IMR-90 (cell line): ENCODE measurements at regions not wholly inside any gene's neighbourhood (a gene's known extent, or its start where the extent isn't known, plus 50 kb on each side); places are given as distances from the start of the nearest gene placed in this dataset.

Source experiments
- ATAC-seq: fragments of 200-7000 bp; cut with Tn5 transposase; 2 replicates; pipeline ENCODE4 v1.9.1; 2020; ENCODE audit warnings: low read depth, mild to moderate bottlenecking, moderate library complexity
- BruUV-seq: library from RNA; stranded (reverse); fragments of 400-500 nt; replicated peaks from 2 replicates; lab custom pipeline; 2021; lab: Mats Ljungman, UMichigan
- CTCF ChIA-PET: fragments of 300-600 bp; formaldehyde crosslinking; extraction: SDS; loops from one replicate; lab custom pipeline; 2021; ENCODE audit warnings: antibody characterized with exemption; lab: Yijun Ruan, JAX
- POLR2A ChIA-PET: fragments of 300-600 bp; sonication (Branson Sonifier 250); formaldehyde crosslinking; loops from one replicate; lab custom pipeline; 2022; ENCODE audit warnings: antibody characterized with exemption; ENCODE audit not compliant: unreplicated experiment; lab: Charles Lee
- DNase-seq: peaks from one replicate; pipeline ENCODE4 v3.0.0; 2013
- H2AFZ ChIP-seq: replicated peaks from 2 replicates; pipeline ENCODE3; 2013; ENCODE audit warnings: low read length, mild to moderate bottlenecking; ENCODE audit not compliant: poor library complexity
- H2AK5ac ChIP-seq: 2 replicates; pipeline ENCODE4 v1.6.1; 2013; ENCODE audit warnings: low read depth, low read length, inconsistent platforms
- H2AK9ac ChIP-seq: replicated peaks from 2 replicates; pipeline ENCODE3; 2013; ENCODE audit warnings: mild to moderate bottlenecking, low read depth, low read length, moderate library complexity; ENCODE audit not compliant: poor library complexity
- H2BK120ac ChIP-seq: 2 replicates; pipeline ENCODE4 v1.6.1; 2013; ENCODE audit warnings: low read depth, low read length, inconsistent platforms
- H2BK15ac ChIP-seq: 3 replicates; pipeline ENCODE4 v1.6.1; 2013; ENCODE audit warnings: low read depth, low read length, inconsistent platforms
- H2BK20ac ChIP-seq: 2 replicates; pipeline ENCODE4 v1.6.1; 2013; ENCODE audit warnings: low read depth, mild to moderate bottlenecking, inconsistent platforms, low read length, moderate library complexity
- H2BK5ac ChIP-seq: 2 replicates; pipeline ENCODE4 v1.6.1; 2013; ENCODE audit warnings: mild to moderate bottlenecking, low read depth, low read length, inconsistent platforms; ENCODE audit not compliant: poor library complexity, severe bottlenecking
- H3K14ac ChIP-seq: replicated peaks from 2 replicates; pipeline ENCODE4 v1.6.1; 2013; ENCODE audit warnings: low read depth, low read length, inconsistent platforms
- H3K18ac ChIP-seq: 2 replicates; pipeline ENCODE4 v1.6.1; 2013; ENCODE audit warnings: low read depth, low read length, control low read depth
- H3K23ac ChIP-seq: 2 replicates; pipeline ENCODE4 v1.6.1; 2013; ENCODE audit warnings: low read depth, low read length, inconsistent platforms
- H3K27ac ChIP-seq: 2 replicates; pipeline ENCODE4 v1.5.1; 2013; ENCODE audit warnings: mild to moderate bottlenecking, control low read depth, low read length; ENCODE audit not compliant: insufficient read depth
- H3K27me3 ChIP-seq: 2 replicates; pipeline ENCODE4 v1.6.1; 2013; ENCODE audit warnings: low read length; ENCODE audit not compliant: control insufficient read depth, insufficient read depth
- H3K36me3 ChIP-seq: 2 replicates; pipeline ENCODE4 v1.6.1; 2013; ENCODE audit warnings: low read length, mixed read lengths; ENCODE audit not compliant: control insufficient read depth, insufficient read depth
- H3K4ac ChIP-seq: 2 replicates; pipeline ENCODE4 v1.6.1; 2013; ENCODE audit warnings: low read depth, low read length, inconsistent platforms
- H3K4me1 ChIP-seq: 2 replicates; pipeline ENCODE4 v1.6.1; 2013; ENCODE audit warnings: low read length, mixed read lengths; ENCODE audit not compliant: control insufficient read depth, insufficient read depth
- H3K4me2 ChIP-seq: 2 replicates; pipeline ENCODE4 v1.6.1; 2013; ENCODE audit warnings: low read depth, mild to moderate bottlenecking, control low read depth, low read length, moderate library complexity
- H3K4me3 ChIP-seq: 2 replicates; pipeline ENCODE4 v1.5.1; 2013; ENCODE audit warnings: low read depth, mild to moderate bottlenecking, control low read depth, low read length, moderate library complexity; ENCODE audit not compliant: insufficient read depth
- H3K56ac ChIP-seq: 2 replicates; pipeline ENCODE4 v1.6.1; 2013; ENCODE audit warnings: low read length, inconsistent platforms; ENCODE audit not compliant: insufficient read depth; ENCODE audit errors: extremely low read depth
- H3K79me1 ChIP-seq, 2 experiments: 2 replicates each; pipeline ENCODE4 v1.6.1; 2013; ENCODE audit warnings: low read length in 2 of 2, inconsistent platforms in 1 of 2, low read depth in 1 of 2
- H3K9ac ChIP-seq: 2 replicates; pipeline ENCODE4 v1.6.1; 2013; ENCODE audit warnings: low read depth, low read length, control low read depth
- H3K9me1 ChIP-seq: 2 replicates; pipeline ENCODE4 v1.6.1; 2013; ENCODE audit warnings: low read length, inconsistent platforms; ENCODE audit not compliant: insufficient read depth
- H3K9me3 ChIP-seq: 2 replicates; pipeline ENCODE4 v1.6.1; 2013; ENCODE audit warnings: low read length; ENCODE audit not compliant: control insufficient read depth, insufficient read depth
- H4K20me1 ChIP-seq: 2 replicates; pipeline ENCODE4 v1.6.1; 2013; ENCODE audit warnings: low read length, inconsistent platforms; ENCODE audit not compliant: insufficient read depth
- H4K5ac ChIP-seq: 2 replicates; pipeline ENCODE4 v1.6.1; 2013; ENCODE audit warnings: mild to moderate bottlenecking, low read depth, low read length, control low read depth
- H4K8ac ChIP-seq, 2 experiments: 2 replicates each; pipeline ENCODE4 v1.6.1; 2013; ENCODE audit warnings: low read depth in 2 of 2, low read length in 2 of 2, control low read depth in 1 of 2, inconsistent platforms in 1 of 2
- H4K91ac ChIP-seq: 2 replicates; pipeline ENCODE4 v1.6.1; 2013; ENCODE audit warnings: low read depth, low read length, inconsistent platforms; ENCODE audit not compliant: insufficient read depth
- BHLHE40 ChIP-seq: fragments of 150-350 bp; IDR thresholded peaks from 2 replicates; pipeline ENCODE4 v1.6.1; 2016; ENCODE audit warnings: mild to moderate bottlenecking, low read depth, low read length
- ELK1 ChIP-seq: fragments of 150-350 bp; IDR thresholded peaks from 2 replicates; pipeline ENCODE4 v1.6.1; 2016; ENCODE audit warnings: low read depth, mild to moderate bottlenecking, low read length, moderate library complexity, borderline replicate concordance
- POLR2A ChIP-seq: IDR thresholded peaks from 2 replicates; pipeline ENCODE4 v1.6.1; 2012; ENCODE audit warnings: mild to moderate bottlenecking, low read depth, low read length
- WGBS, 2 experiments: methylation state at CpG; one replicate each; pipeline versions ENCODE4 v1.1.5 to v1.1.7; 2013; ENCODE audit warnings: missing lambda C conversion rate in 2 of 2; ENCODE audit not compliant: insufficient read length in 1 of 2; ENCODE audit errors: extremely low coverage in 2 of 2; 5-methylcytosine and 5-hydroxymethylcytosine counted together
- dilution Hi-C: fragments of 300-500 bp; cut with HindIII; formaldehyde crosslinking; loops from one replicate; pipeline ENCODE4 v1.14.3; 2018; ENCODE audit warnings: low sequenced_read_pairs; ENCODE audit not compliant: unreplicated experiment
- in situ Hi-C: fragments of 300-500 bp; cut with MboI; formaldehyde crosslinking; loops from 3 replicates; pipeline ENCODE4 v1.14.3; 2019; ENCODE audit warnings: low sequenced_read_pairs, inconsistent platforms, mixed read lengths
- intact Hi-C: fragments of 100-400 bp; cut with micrococcal nuclease; formaldehyde crosslinking; loops from 2 replicates; pipeline ENCODE4 v1.10.0; 2022

GRCh38 chrX:81779701-81780100 is 577.8 kb downstream of the SH3BGRL start:
- H4K91ac ChIP-seq = no peak overlapping the region
- no peak overlapping the region for H3K4ac ChIP-seq
- H2BK15ac ChIP-seq = no peak overlapping the region
- in situ Hi-C loops (no loop called here), dilution Hi-C loops (no loop called here), intact Hi-C loops (no loop called here)
- H3K18ac ChIP-seq = no peak overlapping the region
- BruUV-seq = no TSS peak
- H2BK5ac ChIP-seq = no peak overlapping the region
- no peak overlapping the region for H2BK20ac ChIP-seq
- no CpG with 5 or more reads among the region's 2 CpGs for WGBS, 2 experiments
- no peak overlapping the region for H3K14ac ChIP-seq
- CTCF ChIA-PET = no interaction called here
- no peak for DNase-seq
- no peak overlapping the region for H4K8ac ChIP-seq
- H3K9me1 ChIP-seq = no peaks in the 10 kb centered on the region
- no peaks in the 10 kb centered on the region for H3K4me1 ChIP-seq
- H3K79me1 ChIP-seq = no peaks in the 10 kb centered on the region
- no peaks in the 10 kb centered on the region for H3K36me3 ChIP-seq
- no peak overlapping the region for H3K56ac ChIP-seq
- ATAC-seq = no peak
- H3K4me2 ChIP-seq = no peak overlapping the region
- POLR2A ChIA-PET = no interaction called here
- H3K4me3 ChIP-seq = no peak overlapping the region
- no peaks in the 10 kb centered on the region for H3K9me3 ChIP-seq
- no peak overlapping the region for H2BK120ac ChIP-seq
- H2AK5ac ChIP-seq = no peak overlapping the region
- H2AK9ac ChIP-seq = no peak overlapping the region
- no peaks in the 10 kb centered on the region for H3K27me3 ChIP-seq
- H4K20me1 ChIP-seq = no peaks in the 10 kb centered on the region
- TF ChIP-seq BHLHE40 (no peak), ELK1 (no peak), POLR2A (no peak)
- H4K5ac ChIP-seq = no peak overlapping the region
- no peak overlapping the region for H3K23ac ChIP-seq
- H3K27ac ChIP-seq = no peak overlapping the region
- H3K9ac ChIP-seq = no peak overlapping the region
- no peak overlapping the region for H2AFZ ChIP-seq
